ENCODE measurements at regions not wholly inside any gene's neighbourhood (a gene's known extent, or its start where the extent isn't known, plus 50 kb on each side); places are given as distances from the start of the nearest gene placed in this dataset.

- H3K27me3 ChIP-seq (ENCODE audit: insufficient read depth, low read depth, severe bottlenecking) = peaks cover 6% of the 10 kb centered on the region
- H3K4me3 ChIP-seq (ENCODE audit: low read depth, low read length) = no peak overlapping the region
- no peak overlapping the region for H3K27ac ChIP-seq
- no peak for TF ChIP-seq CTCF (IDR thresholded peaks at IDR 0.05; ENCODE audit: low read depth, low read length)
- no peaks in the 10 kb centered on the region for H3K36me3 ChIP-seq
- no peaks in the 10 kb centered on the region for H3K9me3 ChIP-seq (ENCODE audit: severe bottlenecking)
- no peak for DNase-seq
Observed at GRCh38 chr12:115227137-115227615, 543.2 kb upstream of the TBX3 start.

- TF ChIP-seq CTCF (IDR thresholded peaks at IDR 0.05; ENCODE audit: low read depth, low read length) = no peak
- Histone ChIP-seq H3K36me3 (no peaks in the 10 kb centered on the region), H3K4me3 (ENCODE audit: low read depth, low read length) (no peak overlapping the region), H3K27ac (no peak overlapping the region), H3K27me3 (ENCODE audit: insufficient read depth, low read depth, severe bottlenecking) (peaks cover 6% of the 10 kb centered on the region), H3K9me3 (ENCODE audit: severe bottlenecking) (no peaks in the 10 kb centered on the region)
- no peak for DNase-seq
Observed at GRCh38 chr12:115225845-115226244, 541.9 kb upstream of the TBX3 start.

GRCh38 chr12:115223991-115224390 lies 540.0 kb upstream of the TBX3 start:
- Histone ChIP-seq H3K4me3 (ENCODE audit: low read depth, low read length) (no peak overlapping the region), H3K27ac (no peak overlapping the region), H3K9me3 (ENCODE audit: severe bottlenecking) (no peaks in the 10 kb centered on the region), H3K27me3 (ENCODE audit: insufficient read depth, low read depth, severe bottlenecking) (peaks cover 8% of the 10 kb centered on the region), H3K36me3 (no peaks in the 10 kb centered on the region)
- TF ChIP-seq CTCF (IDR thresholded peaks at IDR 0.05; ENCODE audit: low read depth, low read length) = no peak
- no peak for DNase-seq

GRCh38 chr12:115223322-115223721 lies 539.3 kb upstream of the TBX3 start:
- no peak for DNase-seq
- H3K4me3 ChIP-seq (ENCODE audit: low read depth, low read length) = no peak overlapping the region
- TF ChIP-seq CTCF (IDR thresholded peaks at IDR 0.05; ENCODE audit: low read depth, low read length) = no peak
- H3K36me3 ChIP-seq = no peaks in the 10 kb centered on the region
- no peak overlapping the region for H3K27ac ChIP-seq
- H3K27me3 ChIP-seq (ENCODE audit: insufficient read depth, low read depth, severe bottlenecking) = peaks cover 5% of the 10 kb centered on the region
- H3K9me3 ChIP-seq (ENCODE audit: severe bottlenecking) = no peaks in the 10 kb centered on the region

- no peak overlapping the region for H3K4me3 ChIP-seq (ENCODE audit: low read depth, low read length)
- DNase-seq = no peak
- no peak overlapping the region for H3K27ac ChIP-seq
- no peaks in the 10 kb centered on the region for H3K9me3 ChIP-seq (ENCODE audit: severe bottlenecking)
- H3K27me3 ChIP-seq (ENCODE audit: insufficient read depth, low read depth, severe bottlenecking) = peaks cover 5% of the 10 kb centered on the region
- no peaks in the 10 kb centered on the region for H3K36me3 ChIP-seq
- TF ChIP-seq CTCF (IDR thresholded peaks at IDR 0.05; ENCODE audit: low read depth, low read length) = no peak
Observed at GRCh38 chr12:115222220-115222619, 538.2 kb upstream of the TBX3 start.

- Histone ChIP-seq H3K36me3 (no peaks in the 10 kb centered on the region), H3K9me3 (ENCODE audit: severe bottlenecking) (no peaks in the 10 kb centered on the region), H3K27me3 (ENCODE audit: insufficient read depth, low read depth, severe bottlenecking) (peaks cover 5% of the 10 kb centered on the region), H3K4me3 (ENCODE audit: low read depth, low read length) (no peak overlapping the region), H3K27ac (no peak overlapping the region)
- no peak for TF ChIP-seq CTCF (IDR thresholded peaks at IDR 0.05; ENCODE audit: low read depth, low read length)
- no peak for DNase-seq
Observed at GRCh38 chr12:115216301-115216700, 532.3 kb upstream of the TBX3 start.

All from WERI-Rb-1 (cell line).